H1 (cell line): ENCODE measurements at regions not wholly inside any gene's neighbourhood (a gene's known extent, or its start where the extent isn't known, plus 50 kb on each side); places are given as distances from the start of the nearest gene placed in this dataset.

Source experiments
- BCL11A ChIP-seq, 2 experiments: IDR thresholded peaks; one replicate each; pipeline ENCODE4 v1.6.1; 2011; ENCODE audit warnings: low read depth in 2 of 2, low read length in 2 of 2, mild to moderate bottlenecking in 2 of 2
- CTCF ChIP-seq, 3 experiments: IDR thresholded peaks; 1 replicate in 2 of 3; 2 replicates in 1 of 3; pipeline versions ENCODE4 v1.5.1 to v1.6.1; 2011; ENCODE audit warnings: low read length in 3 of 3, mild to moderate bottlenecking in 3 of 3, inconsistent platforms in 2 of 3, low read depth in 1 of 3, moderate library complexity in 1 of 3; ENCODE audit not compliant: insufficient read depth in 1 of 3; ENCODE audit errors: control extremely low read depth in 1 of 3
- GABPA ChIP-seq: IDR thresholded peaks from 2 replicates; pipeline ENCODE4 v1.6.1; 2011; ENCODE audit warnings: mild to moderate bottlenecking, low read length, moderate library complexity, borderline replicate concordance; ENCODE audit not compliant: insufficient read depth
- POLR2A ChIP-seq, 2 experiments: IDR thresholded peaks; 1 replicate in 1 of 2; 2 replicates in 1 of 2; pipeline ENCODE4 v1.6.1; 2011; ENCODE audit warnings: low read depth in 2 of 2, low read length in 2 of 2, mild to moderate bottlenecking in 2 of 2; ENCODE audit errors: control extremely low read depth in 1 of 2
- POLR2AphosphoS5 ChIP-seq: IDR thresholded peaks from 2 replicates; pipeline ENCODE4 v1.6.1; 2011; ENCODE audit warnings: low read depth, low read length
- RAD21 ChIP-seq, 2 experiments: IDR thresholded peaks in 1 of 2; conservative IDR thresholded peaks in 1 of 2; 2 replicates each; pipeline ENCODE4 v1.6.1; 2011; ENCODE audit warnings: low read depth in 2 of 2, low read length in 2 of 2, improper control_type of control experiment in 1 of 2, inconsistent platforms in 1 of 2, mild to moderate bottlenecking in 1 of 2, moderate library complexity in 1 of 2
- YY1 ChIP-seq: IDR thresholded peaks from 2 replicates; pipeline ENCODE4 v1.6.1; 2011; ENCODE audit warnings: low read depth, mild to moderate bottlenecking, low read length

DNA sequence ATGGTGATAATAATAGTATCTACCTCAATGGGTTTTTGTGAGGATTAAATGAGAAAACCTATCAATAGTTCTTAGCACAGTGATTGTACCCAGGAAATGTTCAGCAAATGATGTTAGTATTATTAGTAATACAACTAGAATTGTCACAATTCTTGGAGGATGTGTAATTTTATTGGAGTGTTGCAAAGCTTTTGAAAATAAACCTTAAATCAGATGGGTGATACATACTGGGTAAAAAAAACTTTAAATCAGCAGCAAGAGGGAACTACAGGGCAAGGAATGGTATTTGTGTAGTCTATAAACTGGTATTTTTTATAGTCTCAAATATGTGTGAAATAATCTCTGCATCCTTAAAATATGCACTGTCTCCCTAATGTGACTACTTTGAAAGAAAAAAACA is 371.6 kb downstream of the PIK3R1 start:
- no peak for TF ChIP-seq CTCF (IDR thresholded peaks at IDR 0.05; ENCODE audit: control extremely low read depth in 1 of 3, insufficient read depth in 1 of 3, low read depth in 1 of 3, low read length in 3 of 3)
- no peak for TF ChIP-seq RAD21 (IDR thresholded peaks at IDR 0.05 in 1 of 2, conservative IDR thresholded peaks at IDR 0.05 in 1 of 2; ENCODE audit: low read depth in 2 of 2, low read length in 2 of 2)
- TF ChIP-seq POLR2A (IDR thresholded peaks at IDR 0.05; ENCODE audit: control extremely low read depth in 1 of 2, low read depth in 2 of 2, low read length in 2 of 2): no peak
- TF ChIP-seq BCL11A (IDR thresholded peaks at IDR 0.05; ENCODE audit: low read depth in 2 of 2, low read length in 2 of 2): no peak
- TF ChIP-seq POLR2AphosphoS5: no peak
- TF ChIP-seq GABPA: no peak
- TF ChIP-seq YY1: no peak
